ENCODE measurements at regions not wholly inside any gene's neighbourhood (a gene's known extent, or its start where the extent isn't known, plus 50 kb on each side); places are given as distances from the start of the nearest gene placed in this dataset.

- TF ChIP-seq, protein P1, sequence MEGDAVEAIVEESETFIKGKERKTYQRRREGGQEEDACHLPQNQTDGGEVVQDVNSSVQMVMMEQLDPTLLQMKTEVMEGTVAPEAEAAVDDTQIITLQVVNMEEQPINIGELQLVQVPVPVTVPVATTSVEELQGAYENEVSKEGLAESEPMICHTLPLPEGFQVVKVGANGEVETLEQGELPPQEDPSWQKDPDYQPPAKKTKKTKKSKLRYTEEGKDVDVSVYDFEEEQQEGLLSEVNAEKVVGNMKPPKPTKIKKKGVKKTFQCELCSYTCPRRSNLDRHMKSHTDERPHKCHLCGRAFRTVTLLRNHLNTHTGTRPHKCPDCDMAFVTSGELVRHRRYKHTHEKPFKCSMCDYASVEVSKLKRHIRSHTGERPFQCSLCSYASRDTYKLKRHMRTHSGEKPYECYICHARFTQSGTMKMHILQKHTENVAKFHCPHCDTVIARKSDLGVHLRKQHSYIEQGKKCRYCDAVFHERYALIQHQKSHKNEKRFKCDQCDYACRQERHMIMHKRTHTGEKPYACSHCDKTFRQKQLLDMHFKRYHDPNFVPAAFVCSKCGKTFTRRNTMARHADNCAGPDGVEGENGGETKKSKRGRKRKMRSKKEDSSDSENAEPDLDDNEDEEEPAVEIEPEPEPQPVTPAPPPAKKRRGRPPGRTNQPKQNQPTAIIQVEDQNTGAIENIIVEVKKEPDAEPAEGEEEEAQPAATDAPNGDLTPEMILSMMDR (conservative IDR thresholded peaks at IDR 0.05): no peak
- H3K79me2 ChIP-seq (ENCODE audit: insufficient read depth, low read length): no peaks in the 10 kb centered on the region
- Mint-ChIP-seq H3K27ac (no peak overlapping the region), H3K36me3 (ENCODE audit: insufficient read depth in 1 of 3, low read depth in 3 of 3) (no peaks in the 10 kb centered on the region; a peak in 1 of 7 replicates), H3K4me3 (no peak overlapping the region), H3K4me1 (peaks cover 16 to 25% of the 10 kb centered on the region in 2 experiments), H3K27me3 (ENCODE audit: low read depth) (peaks cover 21% of the 10 kb centered on the region), H3K9me3 (no peaks in the 10 kb centered on the region)
- WGBS (ENCODE audit: extremely low coverage, insufficient read length, low lambda C conversion rate): no CpG with 5 or more reads among the region's 4 CpGs
- no peaks in the 10 kb centered on the region; the same call in 1 of the 2 replicates for H3K27me3 ChIP-seq (ENCODE audit: insufficient read depth, low read length)
- no peaks in the 10 kb centered on the region for H4K20me1 ChIP-seq (ENCODE audit: control insufficient read depth, insufficient read depth, insufficient read length)
- no peak overlapping the region for H4K8ac ChIP-seq (replicated peaks; ENCODE audit: insufficient read length, low read depth, low read length)
- H3K18ac ChIP-seq (ENCODE audit: insufficient read length, low read depth, low read length): no peak overlapping the region
- H3K23me2 ChIP-seq (ENCODE audit: insufficient read length, low read depth, low read length, poor library complexity, severe bottlenecking): no peaks in the 10 kb centered on the region
- DNase-seq: no peak
- H3K56ac ChIP-seq (ENCODE audit: insufficient read length, low read depth, low read length): no peak overlapping the region
- no peaks in the 10 kb centered on the region for H3K79me1 ChIP-seq (ENCODE audit: insufficient read depth, low read depth, low read length, poor library complexity, severe bottlenecking)
- H2BK5ac ChIP-seq (ENCODE audit: insufficient read length, low read length): no peak overlapping the region
- H3T11ph ChIP-seq (ENCODE audit: low read length): no peak overlapping the region
- no peak overlapping the region for H4K5ac ChIP-seq (ENCODE audit: insufficient read length, low read depth, low read length)
- no peak overlapping the region for H3K23ac ChIP-seq (ENCODE audit: insufficient read length, low read depth, low read length)
- H2BK20ac ChIP-seq (ENCODE audit: low read depth, low read length, poor library complexity, severe bottlenecking): no peak overlapping the region
- H2BK12ac ChIP-seq (ENCODE audit: insufficient read length, low read depth, low read length): no peak overlapping the region
- H3K4me2 ChIP-seq (ENCODE audit: insufficient read depth, insufficient read length, low read length): no peak overlapping the region
- H3K27ac ChIP-seq (ENCODE audit: insufficient read length, low read depth, low read length): no peak overlapping the region
- no peak overlapping the region for H2BK15ac ChIP-seq (ENCODE audit: low read depth, low read length)
- H3K4me1 ChIP-seq (ENCODE audit: insufficient read depth, low read length): peaks cover 6% of the 10 kb centered on the region
- no peak overlapping the region for H4K91ac ChIP-seq (ENCODE audit: insufficient read length, low read depth, low read length)
- no peak overlapping the region for H2AK5ac ChIP-seq (ENCODE audit: insufficient read length, low read length)
- no peak overlapping the region for H2BK120ac ChIP-seq (ENCODE audit: low read depth, low read length, poor library complexity, severe bottlenecking)
- H3K9ac ChIP-seq (ENCODE audit: extremely low read depth, insufficient read length, low read length): no peak overlapping the region
- H3K4ac ChIP-seq (ENCODE audit: low read depth, low read length): no peak overlapping the region
- H3K14ac ChIP-seq (ENCODE audit: insufficient read depth, low read length): no peak overlapping the region
- no peak overlapping the region for H2AFZ ChIP-seq (ENCODE audit: low read length)
- no peaks in the 10 kb centered on the region for H3K9me3 ChIP-seq (ENCODE audit: control insufficient read depth, low read depth, low read length)
Measured at GRCh38 chr18:24922491-24922890, 429.5 kb downstream of the ZNF521 start.
